BLaER1 treated with 17β-estradiol and CSF1 and Interleukin-3, amounts not matched to agents 10 nM and 100 nM (cell line): ENCODE measurements at regions not wholly inside any gene's neighbourhood (a gene's known extent, or its start where the extent isn't known, plus 50 kb on each side); places are given as distances from the start of the nearest gene placed in this dataset.

Source experiments
- H3K27ac ChIP-seq, 11 experiments: shearing (Covaris generic); formaldehyde crosslinking; 2 replicates each; pipeline ENCODE4 v1.8.1; 2022
- H3K27me3 ChIP-seq, 11 experiments: shearing (Covaris generic); formaldehyde crosslinking; 2 replicates each; pipeline ENCODE4 v1.8.1; 2022
- H3K36me3 ChIP-seq, 11 experiments: shearing (Covaris generic); formaldehyde crosslinking; 2 replicates each; pipeline ENCODE4 v1.8.1; 2022
- H3K4me1 ChIP-seq, 10 experiments: shearing (Covaris generic); formaldehyde crosslinking; 2 replicates each; pipeline ENCODE4 v1.8.1; 2022
- H3K4me2 ChIP-seq, 11 experiments: shearing (Covaris generic); formaldehyde crosslinking; 2 replicates each; pipeline ENCODE4 v1.8.1; 2022
- H3K4me3 ChIP-seq, 10 experiments: shearing (Covaris generic); formaldehyde crosslinking; 2 replicates each; pipeline ENCODE4 v1.8.1; 2022
- H3K9ac ChIP-seq, 11 experiments: shearing (Covaris generic); formaldehyde crosslinking; 2 replicates each; pipeline ENCODE4 v1.8.1; 2022
- H3K9me3 ChIP-seq, 11 experiments: shearing (Covaris generic); formaldehyde crosslinking; replicated peaks in 1 of 11; 2 replicates each; pipeline ENCODE4 v1.8.1; 2022
- H4K20me1 ChIP-seq, 11 experiments: shearing (Covaris generic); formaldehyde crosslinking; 2 replicates each; pipeline ENCODE4 v1.8.1; 2022
- Cebpa-rat ChIP-seq, 11 experiments: shearing (Covaris generic); IDR thresholded peaks; 2 replicates each; pipeline ENCODE4 v1.8.1; 2022

DNA sequence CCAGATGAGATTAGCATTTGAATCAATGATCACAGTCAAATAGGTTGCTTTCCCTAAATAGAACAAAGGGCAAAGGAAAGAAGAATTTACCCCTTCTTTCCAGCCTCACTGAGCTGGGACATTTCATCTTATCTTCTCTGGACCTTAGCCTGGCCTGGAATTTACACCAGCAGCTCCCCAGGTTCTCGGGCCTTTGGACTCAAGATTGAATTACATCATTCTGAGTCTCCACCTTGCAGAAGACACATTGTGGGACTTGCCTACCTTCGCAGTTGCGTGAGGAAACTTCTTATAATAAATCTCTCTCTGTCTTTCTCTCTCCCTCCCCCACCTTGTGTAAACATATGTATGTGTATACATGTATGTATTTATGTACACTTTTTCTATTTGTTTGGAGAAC is 732.4 kb downstream of the IPMK start:
- H3K4me1 ChIP-seq: no peaks in the 10 kb centered on the region
- H3K9ac ChIP-seq: no peak overlapping the region
- no peaks in the 10 kb centered on the region for H4K20me1 ChIP-seq
- no peak overlapping the region for H3K4me2 ChIP-seq
- H3K27ac ChIP-seq: no peak overlapping the region
- no peaks in the 10 kb centered on the region for H3K36me3 ChIP-seq
- no peak for TF ChIP-seq Cebpa-rat (IDR thresholded peaks at IDR 0.05)
- H3K27me3 ChIP-seq: no peaks in the 10 kb centered on the region
- H3K4me3 ChIP-seq: no peak overlapping the region
- H3K9me3 ChIP-seq: no peaks in the 10 kb centered on the region

DNA sequence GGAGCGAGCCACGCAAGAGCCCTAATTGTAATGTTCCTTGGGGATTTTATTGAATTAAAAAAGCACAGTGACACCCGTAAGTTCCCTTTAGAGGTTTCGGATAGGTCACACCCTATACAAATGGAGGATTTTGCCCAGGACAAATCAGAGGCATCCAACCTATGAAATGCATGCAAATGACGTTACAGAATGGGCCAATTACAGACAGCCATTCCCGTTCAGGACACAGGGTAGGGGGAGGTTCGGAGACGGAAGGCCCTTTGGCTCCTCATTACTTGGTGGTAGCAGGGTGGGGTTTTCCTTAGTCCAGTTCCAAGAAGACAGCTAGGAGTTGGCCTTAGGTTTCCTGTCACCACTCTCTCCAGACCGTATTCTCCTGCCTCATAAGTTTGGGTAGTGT is 754.1 kb downstream of the IPMK start:
- H3K9me3 ChIP-seq: no peaks in the 10 kb centered on the region
- H3K4me2 ChIP-seq: no peak overlapping the region
- no peak overlapping the region for H3K27ac ChIP-seq
- no peak overlapping the region for H3K4me3 ChIP-seq
- TF ChIP-seq Cebpa-rat (IDR thresholded peaks at IDR 0.05): no peak
- no peaks in the 10 kb centered on the region for H3K4me1 ChIP-seq
- no peak overlapping the region for H3K9ac ChIP-seq
- H3K36me3 ChIP-seq: no peaks in the 10 kb centered on the region
- no peaks in the 10 kb centered on the region for H4K20me1 ChIP-seq
- H3K27me3 ChIP-seq: no peaks in the 10 kb centered on the region

- H3K27me3 ChIP-seq: no peaks in the 10 kb centered on the region
- no peak overlapping the region for H3K4me2 ChIP-seq
- peaks cover 7 to 18% (median 14%) of the 10 kb centered on the region in 11 experiments; a peak in 13 of 22 replicates for H3K9me3 ChIP-seq
- no peaks in the 10 kb centered on the region for H3K36me3 ChIP-seq
- no peak overlapping the region for H3K27ac ChIP-seq
- no peaks in the 10 kb centered on the region for H3K4me1 ChIP-seq
- no peaks in the 10 kb centered on the region for H4K20me1 ChIP-seq
- no peak for TF ChIP-seq Cebpa-rat (IDR thresholded peaks at IDR 0.05)
- H3K4me3 ChIP-seq: no peak overlapping the region
- H3K9ac ChIP-seq: no peak overlapping the region
Measured at GRCh38 chr10:57507788-57508187, 759.9 kb downstream of the IPMK start.

DNA sequence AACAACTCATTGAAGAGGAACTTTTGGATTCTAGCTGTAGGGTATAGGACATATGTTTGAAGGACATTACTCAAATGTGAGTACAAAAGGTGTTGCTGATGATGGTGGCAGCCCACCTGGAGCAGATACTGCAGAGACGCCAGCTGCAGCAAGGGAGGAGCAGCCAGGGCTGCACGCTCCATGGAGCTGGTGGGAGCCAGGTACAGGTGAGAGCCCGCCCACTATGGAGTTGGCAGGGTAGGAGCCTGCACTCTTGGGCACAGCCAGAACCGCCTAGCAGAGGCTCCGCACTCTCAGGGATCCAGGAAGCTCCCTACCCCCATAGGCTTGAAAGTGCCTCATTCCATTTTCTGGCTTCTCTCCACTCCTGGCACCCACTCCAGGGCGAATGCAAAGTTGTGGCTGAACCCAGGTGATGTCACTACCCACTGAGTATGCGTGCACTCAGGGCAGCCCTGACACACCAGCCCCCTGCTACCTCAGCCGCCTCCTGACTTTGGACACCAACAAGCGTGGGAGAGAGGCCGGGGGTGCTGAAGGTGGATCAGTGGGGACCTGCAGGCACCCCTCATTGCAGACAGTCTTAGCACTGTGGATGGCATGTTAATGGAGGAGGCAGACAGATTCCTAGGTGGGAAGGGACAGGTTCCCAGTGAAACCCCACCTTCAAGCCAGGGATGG is 761.1 kb downstream of the IPMK start:
- H3K9me3 ChIP-seq: peaks cover 7 to 18% (median 14%) of the 10 kb centered on the region in 11 experiments; a peak in 13 of 22 replicates
- no peaks in the 10 kb centered on the region for H3K36me3 ChIP-seq
- TF ChIP-seq Cebpa-rat (IDR thresholded peaks at IDR 0.05): no peak
- no peaks in the 10 kb centered on the region for H4K20me1 ChIP-seq
- no peak overlapping the region for H3K9ac ChIP-seq
- no peak overlapping the region for H3K27ac ChIP-seq
- no peak overlapping the region for H3K4me3 ChIP-seq
- H3K4me1 ChIP-seq: no peaks in the 10 kb centered on the region
- H3K4me2 ChIP-seq: no peak overlapping the region
- H3K27me3 ChIP-seq: no peaks in the 10 kb centered on the region

GRCh38 chr10:57494486-57494885 is 773.2 kb downstream of the IPMK start:
- Histone ChIP-seq H3K9me3 (no peaks in the 10 kb centered on the region), H3K9ac (no peak overlapping the region), H4K20me1 (no peaks in the 10 kb centered on the region), H3K27ac (no peak overlapping the region), H3K4me2 (no peak overlapping the region), H3K36me3 (no peaks in the 10 kb centered on the region), H3K27me3 (no peaks in the 10 kb centered on the region), H3K4me1 (no peaks in the 10 kb centered on the region), H3K4me3 (no peak overlapping the region)
- no peak for TF ChIP-seq Cebpa-rat (IDR thresholded peaks at IDR 0.05)

- no peaks in the 10 kb centered on the region for H4K20me1 ChIP-seq
- H3K4me3 ChIP-seq: no peak overlapping the region
- no peaks in the 10 kb centered on the region for H3K9me3 ChIP-seq
- H3K4me2 ChIP-seq: no peak overlapping the region
- H3K27ac ChIP-seq: no peak overlapping the region
- H3K9ac ChIP-seq: no peak overlapping the region
- TF ChIP-seq Cebpa-rat (IDR thresholded peaks at IDR 0.05): no peak
- H3K36me3 ChIP-seq: no peaks in the 10 kb centered on the region
- no peaks in the 10 kb centered on the region for H3K4me1 ChIP-seq
- no peaks in the 10 kb centered on the region for H3K27me3 ChIP-seq
Measured at GRCh38 chr10:57482259-57482658, 785.4 kb downstream of the IPMK start.

- H3K36me3 ChIP-seq: no peaks in the 10 kb centered on the region
- H3K27ac ChIP-seq: no peak overlapping the region
- no peaks in the 10 kb centered on the region for H3K4me1 ChIP-seq
- H3K9ac ChIP-seq: no peak overlapping the region
- no peaks in the 10 kb centered on the region for H3K27me3 ChIP-seq
- no peaks in the 10 kb centered on the region for H4K20me1 ChIP-seq
- no peak overlapping the region for H3K4me2 ChIP-seq
- no peak overlapping the region for H3K4me3 ChIP-seq
- H3K9me3 ChIP-seq: no peaks in the 10 kb centered on the region
- no peak for TF ChIP-seq Cebpa-rat (IDR thresholded peaks at IDR 0.05)
Measured at GRCh38 chr10:57472823-57473619, 794.7 kb downstream of the IPMK start.

GRCh38 chr10:57468894-57469432 is 798.7 kb downstream of the IPMK start:
- Histone ChIP-seq H3K4me3 (no peak overlapping the region), H3K9ac (no peak overlapping the region), H4K20me1 (no peaks in the 10 kb centered on the region), H3K36me3 (no peaks in the 10 kb centered on the region), H3K27me3 (no peaks in the 10 kb centered on the region), H3K27ac (no peak overlapping the region), H3K4me2 (no peak overlapping the region), H3K9me3 (no peaks in the 10 kb centered on the region), H3K4me1 (no peaks in the 10 kb centered on the region)
- no peak for TF ChIP-seq Cebpa-rat (IDR thresholded peaks at IDR 0.05)

DNA sequence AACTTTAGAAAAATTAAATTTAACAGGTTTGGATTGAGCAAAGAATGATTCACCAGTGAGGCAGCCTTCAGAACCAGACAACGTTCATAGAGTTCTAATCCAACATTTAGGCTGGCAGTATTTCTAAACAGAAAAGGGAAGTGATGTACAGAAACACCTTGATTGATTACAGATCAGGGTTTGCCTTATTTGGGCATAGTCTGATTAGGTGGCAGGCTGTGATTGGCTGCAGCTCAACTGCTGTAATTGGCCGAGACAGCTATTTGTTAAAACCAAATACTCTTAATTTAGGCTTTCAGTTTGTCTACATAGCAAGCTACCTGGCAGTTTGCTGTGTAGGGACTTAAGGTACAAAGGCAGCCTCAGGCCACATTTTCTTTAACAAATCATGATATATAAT is 802.5 kb downstream of the IPMK start:
- TF ChIP-seq Cebpa-rat (IDR thresholded peaks at IDR 0.05): no peak
- H3K27me3 ChIP-seq: no peaks in the 10 kb centered on the region
- no peak overlapping the region for H3K9ac ChIP-seq
- H3K4me1 ChIP-seq: no peaks in the 10 kb centered on the region
- no peak overlapping the region for H3K4me2 ChIP-seq
- no peaks in the 10 kb centered on the region for H3K9me3 ChIP-seq
- no peak overlapping the region for H3K4me3 ChIP-seq
- H3K27ac ChIP-seq: no peak overlapping the region
- no peaks in the 10 kb centered on the region for H4K20me1 ChIP-seq
- H3K36me3 ChIP-seq: no peaks in the 10 kb centered on the region

GRCh38 chr10:57460540-57460939 is 807.2 kb downstream of the IPMK start:
- TF ChIP-seq Cebpa-rat (IDR thresholded peaks at IDR 0.05): no peak
- Histone ChIP-seq H3K9ac (no peak overlapping the region), H4K20me1 (no peaks in the 10 kb centered on the region), H3K4me1 (no peaks in the 10 kb centered on the region), H3K27me3 (no peaks in the 10 kb centered on the region), H3K4me3 (no peak overlapping the region), H3K4me2 (no peak overlapping the region), H3K27ac (no peak overlapping the region), H3K36me3 (no peaks in the 10 kb centered on the region), H3K9me3 (no peaks in the 10 kb centered on the region)
